GM12878 (cell line): ENCODE measurements at regions not wholly inside any gene's neighbourhood (a gene's known extent, or its start where the extent isn't known, plus 50 kb on each side); places are given as distances from the start of the nearest gene placed in this dataset.

ENCODE experiments used
- ATAC-seq: fragments of 200-7000 bp; cut with Tn5 transposase; 3 replicates; pipeline ENCODE4 v1.9.1; 2020; ENCODE audit warnings: mild to moderate bottlenecking, moderate library complexity
- BruUV-seq: library from RNA; stranded (reverse); fragments of 400-500 nt; replicated peaks from 2 replicates; lab custom pipeline; 2021; lab: Mats Ljungman, UMichigan
- CTCF ChIA-PET: fragments of 300-600 bp; sonication (Branson Sonifier 250); formaldehyde crosslinking; extraction: SDS; loops from one replicate; lab custom pipeline; 2021; ENCODE audit warnings: inconsistent platforms; lab: Yijun Ruan, JAX
- POLR2A ChIA-PET: fragments of 350-600 bp; formaldehyde crosslinking; extraction: SDS; loops from one replicate; lab custom pipeline; 2021; ENCODE audit warnings: inconsistent platforms; lab: Charles Lee
- RAD21 ChIA-PET: fragments of 300-600 bp; sonication (Branson Sonifier 250); formaldehyde crosslinking; loops from one replicate; lab custom pipeline; 2023; ENCODE audit warnings: antibody characterized with exemption; ENCODE audit not compliant: unreplicated experiment; lab: Charles Lee
- SMC1A ChIA-PET: fragments of 300-600 bp; sonication (Branson Sonifier 250); formaldehyde crosslinking; loops from one replicate; lab custom pipeline; 2023; ENCODE audit not compliant: unreplicated experiment, uncharacterized antibody; lab: Charles Lee
- DNase-seq: peaks from one replicate; pipeline ENCODE4 v3.0.0-alpha.2; 2011; ENCODE audit warnings: low read depth, low spot score
- FAIRE-seq: peaks from 3 replicates; lab custom pipeline; 2011; peaks lifted over from hg19 to GRCh38; lab: Jason Lieb, UNC
- H2AFZ ChIP-seq: 2 replicates; pipeline ENCODE4 v1.6.0; 2011; ENCODE audit warnings: low read depth, low read length, control low read depth; ENCODE audit not compliant: control insufficient read depth
- H3K27ac ChIP-seq: 2 replicates; pipeline ENCODE4 v1.5.1; 2011; ENCODE audit warnings: control low read depth; ENCODE audit not compliant: control insufficient read depth, insufficient read depth
- H3K27me3 ChIP-seq, 2 experiments: replicated peaks in 1 of 2; 2 replicates each; pipeline versions ENCODE4 v1.6.0 to v1.6.1; 2011; ENCODE audit warnings: low read length in 1 of 2; ENCODE audit not compliant: control insufficient read depth in 2 of 2, insufficient read depth in 2 of 2
- H3K36me3 ChIP-seq, 2 experiments: 2 replicates each; pipeline ENCODE4 v1.5.1; 2011; ENCODE audit warnings: low read length in 1 of 2; ENCODE audit not compliant: control insufficient read depth in 2 of 2, insufficient read depth in 2 of 2
- H3K4me1 ChIP-seq: 2 replicates; pipeline ENCODE4 v1.6.1; 2011; ENCODE audit warnings: mild to moderate bottlenecking, low read length, moderate library complexity, mixed read lengths; ENCODE audit not compliant: control insufficient read depth, insufficient read depth
- H3K4me2 ChIP-seq: 2 replicates; pipeline ENCODE4 v1.6.0; 2011; ENCODE audit warnings: control low read depth; ENCODE audit not compliant: control insufficient read depth, insufficient read depth
- H3K4me3 ChIP-seq: fragments of 200-600 bp; sonication (generic); 2 replicates; pipeline ENCODE4 v1.5.1; 2016
- H3K79me2 ChIP-seq: 2 replicates; pipeline ENCODE4 v1.6.0; 2011; ENCODE audit warnings: low read length; ENCODE audit not compliant: control insufficient read depth, insufficient read depth
- H3K9ac ChIP-seq: 2 replicates; pipeline ENCODE4 v1.8.0; 2011; ENCODE audit warnings: low read length, control low read depth, mixed read lengths; ENCODE audit not compliant: control insufficient read depth, insufficient read depth
- H3K9me3 ChIP-seq: replicated peaks from 3 replicates; pipeline ENCODE4 v1.5.1; 2011; ENCODE audit warnings: mild to moderate bottlenecking, low read length; ENCODE audit not compliant: control insufficient read depth, insufficient read depth
- H4K20me1 ChIP-seq: 2 replicates; pipeline ENCODE4 v1.6.0; 2011; ENCODE audit not compliant: control insufficient read depth, insufficient read depth
- BACH1 ChIP-seq: fragments of 450-650 bp; IDR thresholded peaks from 2 replicates; pipeline ENCODE4 v1.6.1; 2017; ENCODE audit warnings: mild to moderate bottlenecking, borderline replicate concordance
- CEBPZ ChIP-seq: fragments of 150-350 bp; IDR thresholded peaks from 2 replicates; pipeline ENCODE4 v1.6.1; 2016; ENCODE audit warnings: low read depth, low read length
- CHD4 ChIP-seq: fragments of 200-600 bp; sonication (generic); IDR thresholded peaks from 2 replicates; pipeline ENCODE4 v1.6.1; 2016; ENCODE audit warnings: mild to moderate bottlenecking
- CUX1 ChIP-seq: IDR thresholded peaks from 2 replicates; pipeline ENCODE4 v1.6.1; 2012; ENCODE audit warnings: improper control_type of control experiment, low read depth, low read length; ENCODE audit not compliant: insufficient replicate concordance
- HCFC1 ChIP-seq: fragments of 150-350 bp; IDR thresholded peaks from 2 replicates; pipeline ENCODE4 v1.6.1; 2014; ENCODE audit warnings: low read length
- IRF5 ChIP-seq: fragments of 450-650 bp; IDR thresholded peaks from 2 replicates; pipeline ENCODE4 v1.6.1; 2017; ENCODE audit warnings: borderline replicate concordance
- WRNIP1 ChIP-seq: IDR thresholded peaks from 2 replicates; pipeline ENCODE4 v1.6.1; 2011; ENCODE audit warnings: low read depth, low read length, improper control_type of control experiment, borderline replicate concordance
- ZBTB33 ChIP-seq: fragments of 450-650 bp; IDR thresholded peaks from 2 replicates; pipeline ENCODE4 v1.6.1; 2017; ENCODE audit warnings: mild to moderate bottlenecking
- ZNF384 ChIP-seq: IDR thresholded peaks from 2 replicates; pipeline ENCODE4 v1.6.1; 2012; ENCODE audit warnings: low read depth, mild to moderate bottlenecking, low read length, improper control_type of control experiment, borderline replicate concordance
- WGBS: methylation state at CpG from one replicate; pipeline ENCODE4 v1.1.6; 2016; ENCODE audit warnings: low lambda C conversion rate; ENCODE audit not compliant: insufficient replicate concordance, insufficient coverage; ENCODE audit errors: missing lambda C conversion rate; 5-methylcytosine and 5-hydroxymethylcytosine counted together
- in situ Hi-C: fragments of 300-500 bp; cut with MboI; formaldehyde crosslinking; loops from 9 replicates; pipeline ENCODE4 v1.14.3; 2018; ENCODE audit warnings: mixed read lengths
- intact Hi-C: fragments of 100-400 bp; cut with micrococcal nuclease; formaldehyde crosslinking; loops from one replicate; pipeline ENCODE4 v1.14.2; 2022; ENCODE audit not compliant: unreplicated experiment

GRCh38 chr5:12072441-12072840, 168.2 kb upstream of the CTNND2 start:
- H3K36me3 ChIP-seq = no peaks in the 10 kb centered on the region
- no peaks in the 10 kb centered on the region for H3K9me3 ChIP-seq
- no peak overlapping the region for H3K4me2 ChIP-seq
- WGBS = 12% methylated on average over 5 of the region's 5 CpGs
- intact Hi-C loops (no loop called here), in situ Hi-C loops (no loop called here)
- no peak overlapping the region for H3K9ac ChIP-seq
- POLR2A ChIA-PET = no interaction called here
- BruUV-seq = no TSS peak
- no peaks in the 10 kb centered on the region for H3K79me2 ChIP-seq
- H3K4me1 ChIP-seq = no peaks in the 10 kb centered on the region
- no peak overlapping the region for H2AFZ ChIP-seq
- H3K27me3 ChIP-seq = no peaks in the 10 kb centered on the region
- no peak for DNase-seq
- FAIRE-seq = no peak
- no peak overlapping the region for H3K4me3 ChIP-seq
- ATAC-seq = no peak
- TF ChIP-seq HCFC1 (no peak), ZNF384 (no peak), CUX1 (no peak), WRNIP1 (no peak), CEBPZ (no peak), CHD4 (no peak), IRF5 (no peak), ZBTB33 (no peak), BACH1 (no peak)
- H4K20me1 ChIP-seq = no peaks in the 10 kb centered on the region
- no peak overlapping the region for H3K27ac ChIP-seq
- RAD21 ChIA-PET = interaction anchor here (1.2 kb wide), 1 partner anchor 11 kb away, joined by 3 read pairs; no protein-coding TSS in a partner anchor
- SMC1A ChIA-PET = no interaction called here
- CTCF ChIA-PET = interaction anchor here (0.6 kb wide), 1 partner anchor 472 kb away, joined by 3 read pairs; no protein-coding TSS in a partner anchor
